PC-3 (cell line): ENCODE measurements at regions not wholly inside any gene's neighbourhood (a gene's known extent, or its start where the extent isn't known, plus 50 kb on each side); places are given as distances from the start of the nearest gene placed in this dataset.
"Not testable (repeated sequence)": the region's sequence is repeated elsewhere in the genome, so short reads cannot be mapped to it uniquely, and the experiment has no call there.

Source experiments
- ATAC-seq: fragments of 200-7000 bp; cut with Tn5 transposase; 2 replicates; pipeline ENCODE4 v1.9.1; 2020; ENCODE audit warnings: mild to moderate bottlenecking, moderate library complexity
- BruUV-seq: library from RNA; stranded (reverse); fragments of 400-500 nt; replicated peaks from 2 replicates; lab custom pipeline; 2021; lab: Mats Ljungman, UMichigan
- CTCF ChIA-PET: fragments of 300-600 bp; sonication (Branson Sonifier 250); formaldehyde crosslinking; loops from one replicate; lab custom pipeline; 2022; ENCODE audit warnings: antibody characterized with exemption; lab: Charles Lee
- POLR2A ChIA-PET: fragments of 300-600 bp; sonication (Branson Sonifier 250); formaldehyde crosslinking; loops from one replicate; lab custom pipeline; 2022; ENCODE audit warnings: antibody characterized with exemption; ENCODE audit not compliant: unreplicated experiment; lab: Charles Lee
- DNase-seq: peaks from one replicate; pipeline ENCODE4 v3.0.0-alpha.2; 2015
- H2AFZ ChIP-seq: fragments of 300-600 bp; sonication (generic); 2 replicates; pipeline ENCODE4 v1.6.0; 2016; ENCODE audit warnings: antibody characterized with exemption, low read length
- H3F3A ChIP-seq: fragments of 300-600 bp; sonication (generic); one replicate; pipeline ENCODE4 v1.6.0; 2017; ENCODE audit warnings: antibody characterized with exemption, low read length, control low read depth, mild to moderate bottlenecking; ENCODE audit not compliant: unreplicated experiment
- H3K27ac ChIP-seq: fragments of 300-600 bp; sonication (generic); 2 replicates; pipeline ENCODE4 v1.5.1; 2016; ENCODE audit warnings: mild to moderate bottlenecking, low read length
- H3K27me3 ChIP-seq: fragments of 300-600 bp; sonication (generic); 2 replicates; pipeline ENCODE4 v1.6.1; 2016; ENCODE audit warnings: low read length, mixed read lengths
- H3K36me3 ChIP-seq: fragments of 300-600 bp; sonication (generic); 2 replicates; pipeline ENCODE4 v1.6.1; 2016; ENCODE audit warnings: low read depth, mixed run types, low read length, mixed read lengths
- H3K4me1 ChIP-seq: fragments of 300-600 bp; sonication (generic); 2 replicates; pipeline ENCODE4 v1.5.1; 2016; ENCODE audit warnings: low read length; ENCODE audit not compliant: insufficient read depth
- H3K4me2 ChIP-seq: fragments of 300-600 bp; sonication (generic); 2 replicates; pipeline ENCODE4 v1.6.0; 2016; ENCODE audit warnings: low read length
- H3K4me3 ChIP-seq: fragments of 300-600 bp; sonication (generic); 2 replicates; pipeline ENCODE4 v1.5.1; 2016; ENCODE audit warnings: mild to moderate bottlenecking, low read length, mixed read lengths
- H3K79me2 ChIP-seq: fragments of 300-600 bp; sonication (generic); 2 replicates; pipeline ENCODE4 v1.6.1; 2017; ENCODE audit warnings: low read length, mixed read lengths
- H3K9ac ChIP-seq: fragments of 300-600 bp; sonication (generic); 2 replicates; pipeline ENCODE4 v1.6.0; 2016; ENCODE audit warnings: mild to moderate bottlenecking, low read length
- H3K9me2 ChIP-seq: fragments of 300-600 bp; sonication (generic); replicated peaks from 2 replicates; pipeline ENCODE4 v1.6.1; 2016; ENCODE audit warnings: mixed run types, low read length, mixed read lengths
- H3K9me3 ChIP-seq: fragments of 300-600 bp; sonication (generic); 2 replicates; pipeline ENCODE4 v1.6.1; 2016; ENCODE audit warnings: low read length, mixed read lengths
- H4K20me1 ChIP-seq: fragments of 300-600 bp; sonication (generic); 2 replicates; pipeline ENCODE4 v1.6.1; 2016; ENCODE audit warnings: low read length, mixed read lengths
- EZH2 ChIP-seq: fragments of 300-600 bp; sonication (generic); IDR thresholded peaks from one replicate; pipeline ENCODE4 v1.6.1; 2017; ENCODE audit warnings: antibody characterized with exemption, mild to moderate bottlenecking, low read length; ENCODE audit not compliant: unreplicated experiment
- EZH2phosphoT487 ChIP-seq: fragments of 300-600 bp; sonication (generic); IDR thresholded peaks from 2 replicates; pipeline ENCODE4 v1.6.1; 2018; ENCODE audit warnings: mild to moderate bottlenecking, antibody characterized with exemption, low read length, borderline replicate concordance
- intact Hi-C: fragments of 100-400 bp; cut with micrococcal nuclease; formaldehyde crosslinking; loops from 2 replicates; pipeline ENCODE4 v1.9.0; 2023
- TF ChIP-seq, protein P1 (sequence below): fragments of 300-600 bp; sonication (generic); conservative IDR thresholded peaks from 2 replicates; pipeline ENCODE4 v1.5.1; 2017; ENCODE audit warnings: antibody characterized with exemption, low read depth, mild to moderate bottlenecking, low read length

DNA sequence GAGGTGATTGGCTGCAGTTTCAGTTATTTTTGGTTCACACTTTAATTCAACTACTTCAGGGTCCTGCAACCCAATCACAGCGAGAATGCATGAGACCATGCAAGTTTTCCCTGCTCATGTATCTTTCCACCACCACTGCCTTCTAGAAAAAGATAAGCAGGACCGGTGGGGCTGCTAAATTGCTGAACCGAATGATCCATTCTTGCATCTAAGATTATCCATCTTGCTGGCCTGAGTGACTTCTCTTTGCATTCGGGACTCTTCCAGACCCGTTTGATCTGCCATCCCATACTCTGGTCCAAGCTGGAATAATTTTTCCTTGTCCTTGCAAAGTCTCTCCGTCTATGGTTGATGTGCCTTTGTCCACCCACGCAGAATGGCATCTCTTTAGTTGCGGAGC lies 56.3 kb upstream of the TP53I11 start:
- TF ChIP-seq, protein P1, sequence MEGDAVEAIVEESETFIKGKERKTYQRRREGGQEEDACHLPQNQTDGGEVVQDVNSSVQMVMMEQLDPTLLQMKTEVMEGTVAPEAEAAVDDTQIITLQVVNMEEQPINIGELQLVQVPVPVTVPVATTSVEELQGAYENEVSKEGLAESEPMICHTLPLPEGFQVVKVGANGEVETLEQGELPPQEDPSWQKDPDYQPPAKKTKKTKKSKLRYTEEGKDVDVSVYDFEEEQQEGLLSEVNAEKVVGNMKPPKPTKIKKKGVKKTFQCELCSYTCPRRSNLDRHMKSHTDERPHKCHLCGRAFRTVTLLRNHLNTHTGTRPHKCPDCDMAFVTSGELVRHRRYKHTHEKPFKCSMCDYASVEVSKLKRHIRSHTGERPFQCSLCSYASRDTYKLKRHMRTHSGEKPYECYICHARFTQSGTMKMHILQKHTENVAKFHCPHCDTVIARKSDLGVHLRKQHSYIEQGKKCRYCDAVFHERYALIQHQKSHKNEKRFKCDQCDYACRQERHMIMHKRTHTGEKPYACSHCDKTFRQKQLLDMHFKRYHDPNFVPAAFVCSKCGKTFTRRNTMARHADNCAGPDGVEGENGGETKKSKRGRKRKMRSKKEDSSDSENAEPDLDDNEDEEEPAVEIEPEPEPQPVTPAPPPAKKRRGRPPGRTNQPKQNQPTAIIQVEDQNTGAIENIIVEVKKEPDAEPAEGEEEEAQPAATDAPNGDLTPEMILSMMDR = no peak
- TF ChIP-seq EZH2 (no peak), EZH2phosphoT487 (no peak)
- DNase-seq (no peak), ATAC-seq (no peak)
- no peaks in the 10 kb centered on the region for H3K9me3 ChIP-seq
- H3K27me3 ChIP-seq = 0 out of 2 replicates have a peak, but pooled peaks cover 8% of the 10 kb centered on the region
- no peaks in the 10 kb centered on the region for H3K9me2 ChIP-seq
- H3K36me3 ChIP-seq = no peaks in the 10 kb centered on the region
- H4K20me1 ChIP-seq = no peaks in the 10 kb centered on the region
- H3K4me1 ChIP-seq = no peaks in the 10 kb centered on the region
- no TSS peak for BruUV-seq
- H3K4me2 ChIP-seq = no peak overlapping the region
- ChIA-PET POLR2A (no interaction called here), CTCF (no interaction called here)
- no peak overlapping the region for H3K27ac ChIP-seq
- H3K79me2 ChIP-seq = no peaks in the 10 kb centered on the region
- no peak overlapping the region for H3K4me3 ChIP-seq
- no peaks in the 10 kb centered on the region for H3F3A ChIP-seq
- no peak overlapping the region for H3K9ac ChIP-seq
- H2AFZ ChIP-seq = no peak overlapping the region
- intact Hi-C loops = no loop called here

DNA sequence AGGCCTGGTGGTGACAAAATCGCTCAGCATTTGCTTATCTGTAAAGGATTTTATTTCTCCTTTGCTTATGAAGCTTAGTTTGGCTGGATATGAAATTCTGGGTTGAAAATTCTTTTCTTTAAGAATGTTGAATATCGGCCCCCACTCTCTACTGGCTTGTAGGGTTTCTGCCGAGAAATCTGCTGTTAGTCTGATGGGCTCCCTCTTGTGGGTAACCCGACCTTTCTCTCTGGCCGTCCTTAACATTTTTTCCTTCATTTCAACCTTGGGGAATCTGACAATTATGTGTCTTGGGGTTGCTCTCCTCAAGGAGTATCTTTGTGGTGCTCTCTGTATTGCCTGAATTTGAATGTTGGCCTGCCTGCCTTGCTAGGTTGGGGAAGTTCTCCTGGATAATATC lies 65.3 kb upstream of the TP53I11 start:
- H3K27ac ChIP-seq, BruUV-seq, H3K9me3 ChIP-seq, H4K20me1 ChIP-seq, CTCF ChIA-PET, H3K27me3 ChIP-seq, H3K9me2 ChIP-seq, ATAC-seq, intact Hi-C loops, H3K4me3 ChIP-seq, H3K36me3 ChIP-seq, H3K9ac ChIP-seq, H3F3A ChIP-seq, H2AFZ ChIP-seq, POLR2A ChIA-PET, H3K4me1 ChIP-seq, DNase-seq, H3K4me2 ChIP-seq, H3K79me2 ChIP-seq: not testable (repeated sequence)

DNA sequence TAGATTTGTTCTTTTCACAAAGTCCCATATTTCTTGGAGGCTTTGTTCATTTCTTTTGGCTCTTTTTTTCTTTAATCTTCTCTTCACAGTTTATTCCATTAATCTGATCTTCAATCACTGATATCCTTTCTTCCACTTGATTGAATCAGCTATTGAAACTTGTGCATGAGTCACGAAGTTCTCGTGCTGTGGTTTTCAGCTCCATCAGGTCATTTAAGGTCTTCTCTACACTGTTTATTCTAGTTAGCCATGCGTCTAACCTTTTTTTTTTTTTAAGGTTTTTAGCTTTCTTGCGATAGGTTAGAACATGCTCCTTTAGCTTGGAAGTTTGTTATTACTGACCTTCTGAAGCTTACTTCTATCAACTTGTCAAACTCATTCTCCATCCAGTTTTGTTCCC lies 65.8 kb upstream of the TP53I11 start:
- BruUV-seq, H2AFZ ChIP-seq, H3K36me3 ChIP-seq, H3K9me2 ChIP-seq, H4K20me1 ChIP-seq, H3K27ac ChIP-seq, H3F3A ChIP-seq, H3K79me2 ChIP-seq, intact Hi-C loops, H3K9ac ChIP-seq, DNase-seq, POLR2A ChIA-PET, ATAC-seq, H3K4me2 ChIP-seq, H3K9me3 ChIP-seq, H3K27me3 ChIP-seq, H3K4me3 ChIP-seq, H3K4me1 ChIP-seq: not testable (repeated sequence)
- CTCF ChIA-PET = interaction anchor here (0.5 kb wide), 1 partner anchor 30 kb away, joined by 7 read pairs; no protein-coding TSS in a partner anchor

DNA sequence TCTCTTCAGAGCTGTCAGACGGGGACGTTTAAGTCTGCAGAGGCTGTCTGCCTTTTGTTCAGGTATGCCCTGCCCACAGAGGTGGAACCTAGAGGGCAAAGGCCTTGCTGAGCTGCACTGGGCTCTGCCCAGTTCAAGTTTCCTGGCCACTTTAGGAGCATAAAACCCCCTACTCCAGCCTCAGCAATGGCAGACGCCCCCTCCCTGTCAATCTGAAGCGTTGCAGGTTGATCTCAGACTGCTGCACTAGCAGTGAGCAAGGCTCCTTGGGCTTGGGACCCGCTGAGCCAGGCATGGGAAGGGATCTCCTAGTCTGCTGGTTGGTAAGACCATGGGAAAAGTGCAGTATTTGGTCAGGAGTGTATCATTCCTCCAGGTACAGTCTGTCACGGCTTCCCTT lies 66.6 kb upstream of the TP53I11 start:
- Histone ChIP-seq H3F3A (no peaks in the 10 kb centered on the region), H3K9ac (no peak overlapping the region), H3K79me2 (no peaks in the 10 kb centered on the region), H3K4me1 (no peaks in the 10 kb centered on the region), H3K27ac (no peak overlapping the region), H3K9me2 (no peaks in the 10 kb centered on the region), H4K20me1 (no peaks in the 10 kb centered on the region), H3K36me3 (no peaks in the 10 kb centered on the region), H2AFZ (no peak overlapping the region), H3K4me3 (no peak overlapping the region), H3K4me2 (no peak overlapping the region), H3K9me3 (no peaks in the 10 kb centered on the region), H3K27me3 (no peaks in the 10 kb centered on the region)
- no peak for TF ChIP-seq EZH2phosphoT487
- TF ChIP-seq, protein P1 = peak; percentile 36; the same call in 1 of the 2 replicates
- BruUV-seq = no TSS peak
- no peak for ATAC-seq
- ChIA-PET POLR2A (no interaction called here), CTCF (no interaction called here)
- no peak for DNase-seq
- intact Hi-C loops = no loop called here
